GM21737 (cell line): ENCODE measurements at regions not wholly inside any gene's neighbourhood (a gene's known extent, or its start where the extent isn't known, plus 50 kb on each side); places are given as distances from the start of the nearest gene placed in this dataset.
"Not testable (repeated sequence)": the region's sequence is repeated elsewhere in the genome, so short reads cannot be mapped to it uniquely, and the experiment has no call there.

Source experiments
- ATAC-seq: cut with Tn5 transposase; IDR thresholded peaks from one replicate; pipeline ENCODE4 v1.9.1; 2021; ENCODE audit warnings: mild to moderate bottlenecking, moderate library complexity; ENCODE audit not compliant: unreplicated experiment

GRCh38 chr12:74676955-74677354 lies 139.3 kb downstream of the ATXN7L3B start:
- not testable (repeated sequence) for ATAC-seq

DNA sequence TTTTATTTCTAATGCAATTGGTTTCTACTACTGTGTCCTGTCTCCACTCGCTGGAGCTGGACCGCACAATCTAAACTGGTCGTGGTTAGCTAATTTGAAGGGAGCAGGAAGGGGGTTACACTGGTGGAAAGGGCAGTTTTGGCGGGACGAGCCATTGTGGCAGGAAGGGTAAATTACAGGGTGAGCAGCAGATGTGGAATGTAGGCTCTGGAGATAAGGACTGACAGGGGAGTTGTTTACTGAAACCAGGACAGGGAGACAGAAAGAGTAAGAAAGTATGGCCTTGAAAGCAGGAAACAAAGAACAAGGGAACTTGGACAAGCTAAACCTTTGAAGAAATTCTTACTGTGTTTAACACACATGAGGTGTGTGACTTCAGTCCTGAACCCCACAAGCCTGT lies 147.8 kb downstream of the ATXN7L3B start:
- ATAC-seq = no peak

DNA sequence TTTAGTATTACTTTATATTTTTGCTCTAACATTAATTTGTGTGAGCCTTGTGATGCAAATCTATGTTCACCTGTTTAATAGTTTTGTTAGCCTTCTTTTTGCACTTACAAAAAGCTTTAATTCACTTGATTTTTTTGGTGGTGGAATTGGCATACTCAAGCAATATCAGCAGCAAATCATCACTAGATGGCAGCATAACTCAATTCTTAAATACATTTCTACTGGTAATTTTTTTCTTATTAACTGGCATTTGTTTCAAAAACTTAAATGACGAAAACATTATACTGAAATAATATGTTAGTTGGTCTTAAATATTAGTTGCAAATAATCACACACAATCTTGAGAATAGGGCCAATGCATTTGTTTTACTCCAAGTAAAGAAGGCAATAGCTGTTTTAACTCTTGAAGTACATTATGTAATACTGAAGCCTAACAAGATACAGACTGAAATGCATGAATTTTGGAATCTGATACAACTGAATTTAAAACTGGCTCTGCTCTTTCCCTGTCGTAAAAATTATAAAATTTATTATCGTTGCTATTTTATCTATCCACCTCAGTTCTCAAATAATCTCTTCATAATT lies 151.5 kb downstream of the ATXN7L3B start:
- no peak for ATAC-seq

- no peak for ATAC-seq
These were observed 152.3 kb downstream of the ATXN7L3B start for GRCh38 chr12:74689929-74690328.

DNA sequence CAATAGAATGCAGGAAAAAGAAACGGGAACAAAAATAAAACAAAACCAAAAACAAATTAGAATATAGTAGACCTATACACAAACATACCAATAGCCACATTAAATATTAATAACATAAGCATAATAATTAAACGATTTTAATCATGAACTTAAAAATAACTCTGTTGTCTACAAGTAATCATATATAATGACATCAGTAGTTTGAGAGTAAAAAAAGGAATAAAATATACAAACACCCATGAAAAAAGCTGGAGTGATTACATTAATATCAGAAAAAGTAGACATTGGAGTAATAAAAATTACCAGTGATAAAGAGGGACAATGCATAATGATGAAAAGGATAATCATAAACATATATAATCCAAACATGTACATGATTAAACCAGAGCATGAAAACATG lies 181.8 kb downstream of the ATXN7L3B start:
- no peak for ATAC-seq

- ATAC-seq = no peak
These were observed 185.1 kb downstream of the ATXN7L3B start for GRCh38 chr12:74722709-74723108.

DNA sequence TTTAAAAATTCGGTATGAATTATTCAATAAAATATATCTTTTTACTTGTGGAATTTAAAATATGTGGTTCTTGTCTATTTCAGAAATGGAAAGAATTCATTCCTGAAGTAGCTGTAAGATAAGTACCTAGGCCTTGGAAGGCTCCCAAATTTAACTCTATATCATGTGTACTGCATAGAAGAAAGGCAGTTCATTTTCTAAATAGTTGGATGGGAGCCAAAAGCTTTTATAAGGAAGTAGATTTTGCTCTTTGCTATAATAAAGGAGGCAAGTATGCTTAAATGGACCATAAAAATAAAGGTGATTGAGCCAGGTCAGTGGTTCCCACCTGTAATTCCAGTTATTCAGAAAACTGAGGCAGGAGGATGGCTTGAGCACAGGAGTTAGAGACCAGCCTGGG lies 187.5 kb downstream of the ATXN7L3B start:
- ATAC-seq = no peak

GRCh38 chr12:74728006-74728405 lies 190.4 kb downstream of the ATXN7L3B start:
- no peak for ATAC-seq

DNA sequence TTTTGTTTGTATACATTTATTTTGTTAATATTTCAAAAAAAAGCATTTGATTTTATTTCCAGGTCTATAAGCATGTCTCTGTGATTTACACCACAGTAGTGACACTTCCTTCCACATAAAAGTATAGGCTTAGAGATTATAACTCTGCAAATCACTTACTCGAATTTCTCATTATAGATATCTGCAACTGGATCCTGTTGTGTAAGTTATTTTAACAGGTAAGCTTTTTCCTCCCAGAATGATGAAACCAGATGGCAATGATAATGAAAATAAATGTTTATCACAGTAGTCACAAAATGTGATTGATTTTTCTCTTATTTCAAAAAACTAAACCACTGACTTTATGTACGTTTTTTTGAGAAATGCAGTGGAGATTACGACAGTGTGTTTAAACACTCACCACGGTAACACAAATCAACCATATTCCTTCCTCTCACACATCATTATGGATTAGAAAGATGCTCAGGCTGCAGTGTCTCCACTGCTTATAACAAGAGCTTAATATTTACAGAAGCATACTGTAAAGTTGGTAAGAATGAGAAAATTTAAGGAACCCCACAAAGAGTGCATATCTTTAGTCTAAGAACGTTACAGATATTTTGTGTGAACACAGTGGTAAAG lies 194.6 kb downstream of the ATXN7L3B start:
- no peak for ATAC-seq

DNA sequence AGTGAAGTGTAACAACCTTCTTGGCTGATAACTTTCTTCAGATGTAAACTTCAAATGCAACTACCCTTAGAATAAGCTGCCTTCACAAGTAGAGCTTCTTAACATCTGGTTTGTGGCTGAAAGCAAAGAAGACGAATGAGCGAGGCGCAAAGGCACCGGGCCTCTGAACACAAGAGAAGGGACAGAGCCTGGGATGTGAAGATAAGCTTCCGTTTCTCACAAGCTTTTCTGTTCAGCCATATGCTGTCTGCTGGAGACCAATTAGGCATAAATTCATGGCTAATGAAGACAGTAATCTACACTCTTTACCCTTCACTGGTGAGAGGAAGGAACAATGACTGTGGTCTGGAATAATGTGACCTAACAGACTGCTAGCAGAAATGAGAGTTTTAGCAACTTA lies 195.2 kb downstream of the ATXN7L3B start:
- ATAC-seq = no peak

DNA sequence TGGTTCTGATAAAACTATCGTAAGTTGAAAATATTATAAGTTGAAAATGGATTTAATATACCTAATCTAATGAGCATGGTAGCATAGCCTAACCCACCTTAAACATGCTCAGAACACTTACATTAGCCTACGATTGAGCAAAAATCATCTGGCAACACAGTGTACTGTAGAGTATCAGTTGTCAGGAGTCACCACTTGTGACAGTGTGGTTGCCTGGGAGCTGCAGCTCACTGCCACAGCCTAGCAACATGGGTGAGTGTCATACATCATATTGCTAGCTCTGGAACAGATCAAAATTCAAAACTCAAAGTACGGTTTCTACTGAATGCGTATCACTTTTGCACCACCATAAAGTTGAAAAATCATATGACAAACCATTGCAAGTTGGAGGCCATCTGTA lies 203.5 kb downstream of the ATXN7L3B start:
- ATAC-seq = no peak

DNA sequence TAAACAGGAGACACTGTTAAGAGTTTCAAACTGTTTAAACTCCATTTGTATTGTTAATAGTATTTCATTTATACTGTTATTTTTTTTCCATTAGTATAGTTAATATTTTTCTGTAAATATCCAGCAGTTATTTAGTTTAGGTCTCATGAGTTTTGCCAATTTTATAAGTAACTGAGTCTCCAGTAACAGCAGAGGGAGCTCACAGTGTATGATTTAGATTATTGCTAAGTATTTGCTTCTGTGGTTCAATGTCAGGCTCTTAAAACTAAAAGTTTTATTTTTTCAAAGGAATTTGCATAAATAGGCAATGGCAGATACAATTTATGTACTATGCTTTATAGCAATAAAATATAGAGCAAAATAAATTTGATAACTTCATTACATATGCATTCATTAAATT lies 209.7 kb downstream of the ATXN7L3B start:
- ATAC-seq = no peak

DNA sequence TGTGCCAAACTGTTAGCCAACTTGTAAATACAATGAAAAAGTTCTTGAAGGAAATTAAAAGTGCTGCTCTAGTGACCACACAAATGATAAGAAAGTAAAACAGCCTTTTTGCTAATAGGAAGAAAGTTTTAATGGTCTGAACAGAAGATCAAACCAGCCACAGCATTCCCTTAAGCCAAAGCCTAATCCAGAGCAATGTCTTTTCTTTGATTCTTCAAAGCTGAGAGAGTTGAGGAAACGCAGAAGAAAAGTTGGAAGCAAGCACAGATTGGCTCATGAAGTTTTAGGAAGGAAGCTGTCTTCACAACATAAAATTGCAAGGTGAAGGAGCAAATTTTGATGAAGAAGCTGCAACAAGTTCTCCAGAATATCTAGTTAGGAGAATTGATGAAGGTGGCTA lies 213.8 kb downstream of the ATXN7L3B start:
- no peak for ATAC-seq

- ATAC-seq = no peak
These were observed 214.6 kb downstream of the ATXN7L3B start for GRCh38 chr12:74752215-74752614.

- no peak for ATAC-seq
These were observed 232.9 kb downstream of the ATXN7L3B start for GRCh38 chr12:74770552-74770951.

DNA sequence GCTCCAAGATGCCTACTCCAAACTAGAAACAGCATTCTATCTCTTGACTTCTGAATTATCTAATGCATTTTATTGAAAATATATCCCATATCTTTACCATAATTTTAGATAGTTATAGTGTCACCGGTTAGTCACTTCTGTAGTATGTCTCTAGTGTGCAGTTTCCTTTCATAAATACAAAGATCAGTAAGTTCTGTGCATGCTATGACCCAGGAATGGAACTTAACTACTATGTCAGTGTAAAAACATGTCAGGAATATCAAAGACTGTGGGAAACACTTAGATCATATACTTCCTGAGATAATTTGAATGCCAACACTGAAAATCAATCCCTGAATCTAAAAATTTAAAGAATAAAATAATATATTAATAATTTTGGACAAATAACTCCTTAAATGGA lies 237.6 kb downstream of the ATXN7L3B start:
- no peak for ATAC-seq

DNA sequence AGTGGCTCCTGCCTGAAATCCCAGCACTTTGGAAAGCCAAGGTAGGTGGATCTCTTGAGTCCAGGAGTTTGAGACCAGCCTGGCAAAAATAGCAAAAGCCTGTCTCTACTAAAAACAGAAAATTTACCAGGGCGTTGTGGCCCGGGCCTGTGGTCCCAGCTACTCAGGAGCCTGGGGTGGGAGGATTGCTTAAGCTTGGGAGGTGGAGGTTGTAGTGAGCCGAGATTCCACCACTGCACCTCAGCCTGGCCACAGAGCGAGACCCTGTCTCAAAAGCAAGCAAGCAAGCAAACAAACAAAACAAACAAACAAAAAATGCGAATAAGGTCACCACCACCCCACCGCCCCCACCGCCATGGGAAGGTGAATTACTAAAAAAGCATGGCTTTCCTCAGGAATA lies 238.7 kb downstream of the ATXN7L3B start:
- no peak for ATAC-seq

GRCh38 chr12:74780182-74780849 lies 242.7 kb downstream of the ATXN7L3B start:
- ATAC-seq = no peak

- ATAC-seq = not testable (repeated sequence)
These were observed 243.2 kb downstream of the ATXN7L3B start for GRCh38 chr12:74780850-74781241.

DNA sequence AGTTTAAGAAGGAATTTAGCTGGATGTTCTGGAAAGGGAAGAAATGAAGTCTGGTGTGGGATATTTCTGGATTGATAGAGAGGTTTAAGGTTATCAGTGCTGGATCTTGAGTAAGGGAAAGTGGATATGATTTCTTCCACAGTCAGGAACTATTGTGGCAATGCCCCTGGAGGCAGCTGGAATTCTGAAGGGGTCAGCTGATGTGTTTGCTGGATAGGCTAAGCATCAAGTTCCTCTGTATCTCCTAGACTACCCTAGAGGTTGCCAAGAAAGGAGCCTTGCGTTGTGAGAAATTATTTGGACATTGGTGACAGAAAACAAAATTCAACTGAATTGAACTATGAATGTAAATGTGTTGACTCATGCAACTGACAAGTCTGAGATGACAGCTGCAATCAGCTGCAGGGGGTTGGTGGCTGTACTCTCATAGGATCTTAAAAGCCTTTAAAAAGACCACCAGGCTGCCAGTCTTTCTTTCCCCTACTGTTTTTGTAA lies 244.4 kb downstream of the ATXN7L3B start:
- ATAC-seq = no peak

GRCh38 chr12:74790931-74791330 lies 253.3 kb downstream of the ATXN7L3B start:
- ATAC-seq = no peak

GRCh38 chr12:74791365-74791764 lies 253.7 kb downstream of the ATXN7L3B start:
- no peak for ATAC-seq
